Tongue (tissue), 2 donors: ENCODE measurements at regions not wholly inside any gene's neighbourhood (a gene's known extent, or its start where the extent isn't known, plus 50 kb on each side); places are given as distances from the start of the nearest gene placed in this dataset. TPM values are rescaled to one million over a fixed set of nuclear protein-coding genes. Genes with fewer than 3 reads are reported as not detected.
"Not testable (repeated sequence)": the region's sequence is repeated elsewhere in the genome, so short reads cannot be mapped to it uniquely, and the experiment has no call there.

ENCODE experiments used
- DNase-seq: peaks from one replicate; pipeline ENCODE4 v3.0.0-alpha.2; 2015
- small RNA-seq: library from RNA; depleted of rRNA; stranded (forward); fragments of <200 nt; gene quantifications from one replicate; pipeline ENCODE3, GENCODE V24; 2014; ENCODE audit warnings: low replicate concordance

DNA sequence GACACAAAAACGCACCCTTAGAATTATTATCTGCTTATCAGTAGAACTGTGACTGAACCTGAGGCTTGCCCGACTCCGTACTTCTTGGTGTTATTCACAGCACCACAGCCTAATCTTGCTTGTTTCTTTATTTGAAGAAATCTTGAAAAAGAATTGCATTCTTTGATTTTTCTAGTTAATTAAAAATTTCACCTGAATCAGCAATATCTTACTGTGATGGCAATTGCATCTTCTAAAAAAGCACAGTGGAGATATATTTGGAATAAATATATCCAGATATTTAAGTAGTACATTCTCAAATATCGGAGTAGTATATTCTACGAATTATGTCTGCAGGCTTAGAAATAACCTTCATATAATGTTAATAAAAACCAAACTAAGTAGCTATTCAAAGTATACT, 90.1 kb upstream of the LYSMD4 start:
- no peak for DNase-seq

- no peak for DNase-seq
These were observed 86.9 kb upstream of the LYSMD4 start for GRCh38 chr15:99819981-99820718.

DNA sequence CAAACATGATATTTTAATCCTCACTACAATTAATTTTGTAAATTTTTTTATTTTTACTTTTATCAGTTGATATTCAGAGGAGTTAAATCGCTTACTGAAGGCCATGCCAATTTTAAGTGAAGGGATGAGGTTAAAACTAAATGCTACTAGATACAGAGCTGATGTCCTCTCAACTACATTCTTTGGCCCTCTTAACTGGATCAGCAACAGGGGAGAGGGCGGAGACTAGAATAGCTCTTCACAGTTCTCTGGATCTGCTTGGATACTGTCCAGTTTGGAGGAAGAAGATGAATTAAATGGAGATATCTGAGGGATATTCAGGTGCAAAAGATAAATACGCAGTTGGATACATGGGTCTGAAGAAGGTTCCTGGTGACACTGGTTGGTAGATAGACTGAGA, 85.6 kb upstream of the LYSMD4 start:
- no peak for DNase-seq

DNA sequence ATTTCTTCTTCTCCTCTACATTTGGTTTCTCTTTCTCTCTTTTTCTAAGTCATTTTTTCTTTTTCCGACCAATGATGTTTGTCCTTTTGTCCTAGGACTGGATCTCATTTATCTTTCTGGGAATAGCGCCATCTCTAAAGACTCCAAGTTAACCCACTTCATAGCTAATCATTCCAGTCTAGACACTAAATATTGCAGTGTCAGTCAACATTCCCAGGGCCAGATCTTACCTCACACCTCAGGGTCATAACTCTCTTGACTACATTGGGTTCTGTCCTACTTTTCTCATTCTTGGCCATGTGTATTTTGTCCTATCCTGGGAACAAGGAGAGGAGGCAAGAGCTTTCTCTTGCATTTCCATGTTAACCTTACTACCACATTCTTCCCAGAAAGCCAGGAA, 83.6 kb upstream of the LYSMD4 start:
- not testable (repeated sequence) for DNase-seq

GRCh38 chr15:99810663-99811062, 77.4 kb upstream of the LYSMD4 start:
- DNase-seq, result not testable (repeated sequence)

- DNase-seq, result not testable (repeated sequence)
These were observed 66.6 kb upstream of the LYSMD4 start for GRCh38 chr15:99799854-99800250.

GRCh38 chr15:99799182-99799853, 66.1 kb upstream of the LYSMD4 start:
- DNase-seq, result not testable (repeated sequence)

DNA sequence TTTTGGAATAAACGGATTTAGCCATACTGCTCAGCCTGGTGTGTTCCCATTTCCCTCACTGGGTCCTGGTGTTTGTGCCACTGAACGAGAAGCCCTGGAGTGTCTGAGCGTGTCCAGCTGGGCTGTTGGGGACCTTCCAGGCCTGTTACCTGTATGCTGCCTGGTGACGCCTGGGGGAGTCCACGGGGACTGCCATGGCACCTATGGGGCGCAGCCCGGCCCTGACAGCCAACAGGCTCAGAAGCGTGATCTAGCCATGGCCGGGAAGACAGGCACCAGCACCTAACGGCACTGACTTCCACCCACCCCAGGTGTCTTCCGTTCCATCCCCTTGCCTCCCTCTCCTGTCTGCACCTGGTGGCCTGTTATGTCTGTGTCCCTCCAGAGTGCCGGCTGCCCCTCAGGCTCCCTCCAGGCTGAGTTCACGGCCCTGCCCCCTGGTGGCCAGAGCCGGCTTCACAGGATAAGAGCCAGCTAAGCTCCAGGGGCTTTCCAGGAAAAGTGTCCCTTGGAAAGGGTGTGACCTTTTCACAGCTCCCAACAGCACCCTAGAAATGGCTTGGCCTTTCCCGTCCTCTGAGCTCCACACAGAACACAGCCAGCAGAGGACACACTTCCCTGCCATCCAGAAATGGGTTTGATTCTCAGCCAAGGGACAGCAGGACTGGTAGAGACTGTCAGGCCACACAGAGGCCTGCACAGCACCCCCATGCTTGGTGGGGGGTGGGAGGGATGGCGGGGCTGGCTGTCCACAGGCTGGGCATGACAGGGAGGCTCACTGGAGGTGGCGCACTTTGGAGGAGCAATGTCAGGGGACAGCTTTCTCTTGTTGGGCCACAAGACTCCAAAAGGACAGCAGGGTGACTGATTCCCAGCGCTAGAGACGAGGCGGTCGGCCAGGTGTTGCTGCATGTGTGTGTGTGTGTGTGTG, 64.0 kb upstream of the LYSMD4 start:
- not testable (repeated sequence) for DNase-seq

GRCh38 chr15:99791881-99792807, 58.9 kb upstream of the LYSMD4 start:
- DNase-seq, result not testable (repeated sequence)

GRCh38 chr15:99790751-99791150, 57.5 kb upstream of the LYSMD4 start:
- not testable (repeated sequence) for DNase-seq

DNA sequence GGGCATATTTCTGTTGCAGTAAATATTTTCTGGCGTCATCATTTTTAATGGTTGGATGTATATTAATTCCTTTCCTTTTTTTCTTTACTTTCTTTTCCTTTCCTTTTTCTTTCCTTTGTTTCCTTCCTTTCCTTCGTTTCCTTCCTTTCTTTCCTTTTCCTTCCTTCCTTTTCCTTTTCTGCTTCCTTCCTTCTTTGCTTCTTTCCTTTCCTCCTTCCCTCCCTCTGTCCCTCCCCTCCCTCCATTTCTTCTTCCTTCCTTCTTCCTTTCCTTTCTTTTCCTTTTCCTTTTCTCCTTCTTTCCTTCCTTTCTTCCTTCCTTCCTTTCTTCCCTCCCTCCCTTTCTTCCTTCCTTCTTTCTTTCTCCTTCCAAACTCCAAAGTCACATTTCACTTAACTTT, 54.9 kb upstream of the LYSMD4 start:
- DNase-seq, result no peak

GRCh38 chr15:99784800-99785199, 51.6 kb upstream of the LYSMD4 start:
- not testable (repeated sequence) for DNase-seq

- not testable (repeated sequence) for DNase-seq
These were observed 50.8 kb upstream of the LYSMD4 start for GRCh38 chr15:99783918-99784619.

Small RNA genes lying in the stretch of these regions (small RNA-seq; reads per million reads assigned to genes)
- gene RN7SL484P, result not detected
